ENCODE measurements at regions not wholly inside any gene's neighbourhood (a gene's known extent, or its start where the extent isn't known, plus 50 kb on each side); places are given as distances from the start of the nearest gene placed in this dataset.

DNA sequence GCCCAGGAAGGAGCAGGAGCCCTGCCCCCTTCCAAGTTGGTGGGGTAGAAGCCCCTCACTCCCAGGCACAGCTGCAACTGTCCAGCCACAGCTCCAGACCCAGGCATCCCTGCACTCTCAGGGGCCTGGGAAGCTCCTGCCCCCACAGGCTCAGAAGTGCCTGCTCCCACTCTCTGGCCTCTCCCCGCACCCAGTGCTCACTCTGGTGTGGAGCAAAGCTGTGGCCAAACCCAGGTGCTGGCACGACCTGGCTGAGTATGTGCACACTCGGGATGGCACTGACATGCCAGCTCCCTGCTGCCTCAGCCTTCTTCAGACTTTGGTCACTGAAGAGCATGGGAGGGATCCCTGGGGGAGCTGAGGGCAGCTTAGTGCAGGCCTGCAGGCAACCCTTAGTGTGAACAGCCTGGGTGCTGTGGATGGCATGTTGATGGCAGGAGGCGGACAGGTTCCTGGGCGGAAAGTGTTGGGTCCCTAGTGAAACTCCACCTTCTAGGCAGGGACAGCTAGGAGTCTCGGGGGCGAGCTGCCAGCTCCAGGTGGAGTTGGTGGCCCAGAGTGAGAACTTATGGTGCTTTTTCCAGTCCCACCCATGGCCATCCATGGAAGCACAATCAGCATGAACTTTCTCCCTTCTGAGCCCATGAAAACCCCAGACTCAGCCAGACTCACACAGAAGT lies 489.2 kb upstream of the ROBO2 start:
- ATAC-seq, result no peak

DNA sequence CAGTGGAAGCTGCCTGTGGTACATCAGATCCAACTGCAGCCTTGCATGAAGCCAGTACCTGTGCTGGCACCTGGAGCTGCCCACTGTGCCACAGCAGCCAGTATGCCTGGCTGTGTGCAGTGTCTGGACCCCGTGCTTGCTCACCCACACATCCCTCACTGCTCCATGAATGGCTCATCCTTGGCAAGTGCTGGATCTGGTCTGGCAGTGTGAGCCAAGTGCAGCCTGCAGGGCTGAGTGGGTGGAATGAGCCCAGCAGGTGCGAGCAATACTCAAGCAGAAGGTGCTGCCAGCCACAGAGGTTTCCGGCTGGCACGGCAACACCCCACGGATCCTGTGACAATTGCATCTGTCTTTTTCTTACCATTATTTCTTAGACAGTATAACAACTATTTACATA lies 488.2 kb upstream of the ROBO2 start:
- ATAC-seq, result no peak

DNA sequence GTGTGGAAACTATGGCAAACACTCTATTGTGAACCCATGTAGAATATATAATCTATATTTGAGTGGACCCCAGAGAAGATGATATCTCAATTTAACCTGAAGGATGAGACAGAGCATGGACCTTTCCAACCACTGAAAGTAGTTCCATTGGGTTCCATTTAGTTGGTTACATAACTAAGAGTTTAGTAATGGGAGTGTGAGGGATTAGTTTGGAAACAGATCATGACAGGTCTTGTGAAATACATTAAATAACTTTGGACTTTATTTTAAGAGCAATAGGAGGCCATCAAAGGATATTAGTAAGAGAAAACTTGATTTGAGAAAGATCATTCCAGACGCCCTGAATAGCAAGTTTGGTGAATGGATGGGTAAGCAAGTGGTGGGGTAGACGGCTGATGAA lies 487.2 kb upstream of the ROBO2 start:
- no peak for ATAC-seq

DNA sequence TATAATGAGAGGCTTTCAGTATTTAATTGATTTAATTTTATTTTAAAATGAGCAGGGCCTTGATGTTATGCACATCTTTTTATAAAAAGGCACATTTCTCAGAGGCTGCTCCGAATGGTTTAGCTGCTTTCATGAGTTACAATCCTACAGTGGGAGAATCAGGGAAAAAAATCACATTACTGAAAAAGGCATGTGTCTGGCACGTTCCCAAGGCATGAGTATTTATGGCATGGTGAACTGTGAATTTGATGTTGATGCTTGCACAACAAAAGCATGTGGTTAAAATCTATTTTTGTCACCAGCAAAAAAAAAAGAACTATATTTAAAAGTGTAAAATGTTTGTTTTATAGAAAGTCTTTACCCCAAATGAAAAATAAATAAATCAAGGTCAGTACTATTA lies 485.2 kb upstream of the ROBO2 start:
- no peak for ATAC-seq

DNA sequence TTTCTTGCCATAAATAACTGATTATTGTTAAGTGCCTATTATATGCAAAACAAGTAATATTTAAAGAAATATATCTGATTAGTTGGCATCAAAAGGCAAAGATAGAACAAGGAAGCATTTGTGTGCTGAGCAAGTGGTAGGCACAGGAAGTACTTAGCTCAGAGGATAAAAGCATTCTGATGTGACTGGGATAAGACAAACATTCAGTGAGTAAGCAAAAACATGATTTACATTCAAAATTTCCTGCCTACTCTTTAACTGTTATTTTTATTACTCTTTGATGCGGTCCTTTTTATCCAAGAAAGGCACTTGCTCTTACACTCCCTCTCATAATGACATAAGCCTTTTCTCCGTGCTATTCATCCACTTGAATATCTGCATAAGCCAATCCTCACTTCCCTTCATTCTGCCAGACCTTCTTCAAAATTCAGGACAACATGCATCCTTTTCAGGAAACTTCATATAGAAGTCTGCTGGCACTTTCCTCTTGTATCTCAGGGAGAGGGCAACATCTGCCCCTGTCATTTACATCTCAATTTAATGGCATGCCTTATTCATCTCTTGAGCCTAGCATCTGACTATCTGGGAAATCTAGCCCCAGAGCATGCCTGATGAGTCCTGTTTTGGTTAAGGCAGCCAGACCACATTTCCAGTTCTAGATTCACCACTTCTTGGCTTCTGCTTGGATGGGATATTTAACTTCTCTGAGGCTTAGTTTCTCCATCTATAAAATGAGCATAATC lies 478.2 kb upstream of the ROBO2 start:
- ATAC-seq, result no peak

DNA sequence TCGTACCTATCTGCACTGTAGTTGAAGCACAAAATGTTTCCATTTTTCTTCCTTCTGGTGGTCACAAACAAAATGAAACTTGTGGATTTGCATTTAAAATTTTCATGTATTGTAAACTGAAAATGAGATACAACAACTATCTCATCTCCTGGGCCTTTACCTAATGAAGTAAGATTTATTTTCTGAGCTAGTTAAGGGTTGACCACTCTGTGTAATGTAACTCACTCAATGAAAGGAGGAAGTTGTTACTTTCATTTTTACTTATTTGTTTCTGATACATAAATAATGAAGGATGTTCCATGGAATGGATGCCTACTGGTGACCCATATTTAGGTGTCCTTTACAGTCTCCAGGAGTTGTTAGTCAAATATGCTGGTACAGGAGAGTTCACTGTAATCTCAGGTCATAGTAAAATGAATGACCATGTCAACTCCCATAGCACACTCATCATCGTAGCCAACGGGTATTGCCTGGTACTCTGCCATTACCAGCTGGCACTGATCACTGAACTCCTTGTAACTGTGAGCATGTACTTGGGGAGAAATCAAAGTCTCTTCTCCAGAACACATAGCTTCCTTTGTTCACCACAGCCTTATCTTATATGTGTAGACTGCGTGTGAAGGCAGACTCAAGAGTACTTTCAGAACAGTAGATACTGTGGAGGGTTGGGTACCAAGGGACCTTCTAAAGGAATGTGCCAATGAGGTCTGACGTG lies 474.2 kb upstream of the ROBO2 start:
- no peak for ATAC-seq

DNA sequence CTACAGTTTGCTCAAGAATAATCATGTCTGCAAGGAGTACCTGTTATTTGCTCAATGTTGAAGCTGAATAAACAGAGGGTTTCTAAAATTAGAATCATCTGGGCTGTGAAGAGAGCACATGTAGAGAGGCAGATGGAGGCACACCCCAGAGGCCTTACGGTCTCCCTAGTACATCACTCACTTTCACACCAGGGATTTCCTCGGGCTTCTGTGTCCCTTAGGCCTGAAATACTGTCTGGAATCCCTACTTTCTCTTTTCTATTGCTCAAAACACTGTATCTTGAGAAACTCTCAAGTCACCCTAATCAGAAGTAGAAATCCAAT lies 473.7 kb upstream of the ROBO2 start:
- ATAC-seq, result no peak

DNA sequence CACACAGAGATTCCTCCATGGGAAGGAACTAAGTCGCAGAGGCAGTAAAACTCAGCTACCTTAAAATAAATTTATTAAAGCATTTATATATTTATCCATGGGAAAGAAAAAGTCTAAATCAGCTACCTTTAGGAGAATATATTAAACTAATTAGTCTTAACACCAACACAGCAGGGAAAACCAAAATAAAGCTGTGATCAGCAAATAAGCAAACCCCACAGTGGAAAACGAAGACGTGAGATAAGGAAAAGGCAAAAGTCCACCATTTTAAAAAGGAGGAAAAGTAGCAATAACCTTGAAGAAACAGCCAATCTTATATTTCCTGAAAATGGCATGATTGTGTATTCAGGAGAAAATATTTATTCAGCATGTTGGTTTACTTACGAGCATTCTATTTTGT lies 473.0 kb upstream of the ROBO2 start:
- ATAC-seq, result no peak

DNA sequence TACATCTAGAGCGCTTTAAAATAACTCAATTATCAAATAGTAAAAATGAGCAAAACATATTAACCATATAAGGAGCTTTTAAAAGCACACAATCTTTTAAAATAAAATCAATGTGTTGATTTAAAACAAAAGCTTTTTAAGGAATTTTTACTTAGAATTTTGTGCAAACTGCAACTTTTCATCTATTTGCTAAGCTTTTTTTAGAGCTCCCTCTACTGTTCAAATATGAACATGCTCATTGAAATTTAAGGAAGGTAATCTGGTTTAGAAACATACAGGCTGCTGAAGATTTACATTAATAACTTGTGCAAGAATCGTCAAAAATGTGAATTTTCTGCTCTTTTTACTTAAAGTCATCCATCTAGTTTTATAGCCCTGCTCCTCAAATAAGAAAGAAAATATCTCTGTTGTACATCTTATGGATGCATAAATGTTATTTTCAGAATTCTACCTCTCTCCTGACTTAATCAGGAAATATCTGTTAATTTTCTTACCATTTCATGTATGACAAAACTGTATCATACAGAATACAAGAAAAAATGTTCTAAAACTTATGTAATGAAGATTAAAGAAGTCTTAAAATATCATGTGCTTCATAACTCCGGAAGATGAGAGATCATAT lies 469.4 kb upstream of the ROBO2 start:
- no peak for ATAC-seq

DNA sequence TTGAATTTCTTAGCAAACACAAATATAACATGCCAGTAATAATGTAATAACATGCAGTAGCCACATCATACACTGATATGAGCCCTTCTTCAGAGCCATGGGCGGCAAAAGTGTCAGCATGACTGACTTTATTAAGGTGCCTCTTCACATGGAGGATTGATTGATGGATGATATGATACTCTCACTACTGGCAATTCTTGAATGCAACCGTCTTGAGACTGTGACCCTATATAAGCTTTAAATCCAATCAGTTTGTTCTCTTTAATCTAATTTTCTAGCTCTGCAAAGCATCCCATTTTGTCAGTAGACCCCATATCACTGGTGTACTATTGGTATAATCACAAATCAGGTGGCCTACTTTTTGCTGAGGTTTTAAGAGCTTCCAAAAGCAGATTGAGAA lies 463.7 kb upstream of the ROBO2 start:
- ATAC-seq, result no peak

DNA sequence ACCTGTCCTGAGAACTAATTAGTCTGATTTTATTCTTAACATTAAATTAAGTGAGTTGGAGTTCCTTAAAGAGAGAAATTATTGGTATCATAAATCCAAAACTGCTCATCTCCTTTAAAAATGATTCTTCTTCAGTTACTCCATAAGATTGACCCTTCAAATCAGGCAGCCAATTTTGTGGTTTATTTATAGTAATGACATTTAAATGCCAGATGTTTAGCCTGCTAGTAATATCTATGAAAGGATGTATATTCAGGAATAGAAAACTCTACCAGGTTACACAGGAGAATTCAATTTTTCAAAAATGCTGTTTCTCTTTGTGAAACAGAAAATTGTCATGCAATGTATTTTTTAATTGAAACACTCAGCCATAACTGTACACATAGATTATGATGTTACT lies 457.8 kb upstream of the ROBO2 start:
- ATAC-seq, result no peak

DNA sequence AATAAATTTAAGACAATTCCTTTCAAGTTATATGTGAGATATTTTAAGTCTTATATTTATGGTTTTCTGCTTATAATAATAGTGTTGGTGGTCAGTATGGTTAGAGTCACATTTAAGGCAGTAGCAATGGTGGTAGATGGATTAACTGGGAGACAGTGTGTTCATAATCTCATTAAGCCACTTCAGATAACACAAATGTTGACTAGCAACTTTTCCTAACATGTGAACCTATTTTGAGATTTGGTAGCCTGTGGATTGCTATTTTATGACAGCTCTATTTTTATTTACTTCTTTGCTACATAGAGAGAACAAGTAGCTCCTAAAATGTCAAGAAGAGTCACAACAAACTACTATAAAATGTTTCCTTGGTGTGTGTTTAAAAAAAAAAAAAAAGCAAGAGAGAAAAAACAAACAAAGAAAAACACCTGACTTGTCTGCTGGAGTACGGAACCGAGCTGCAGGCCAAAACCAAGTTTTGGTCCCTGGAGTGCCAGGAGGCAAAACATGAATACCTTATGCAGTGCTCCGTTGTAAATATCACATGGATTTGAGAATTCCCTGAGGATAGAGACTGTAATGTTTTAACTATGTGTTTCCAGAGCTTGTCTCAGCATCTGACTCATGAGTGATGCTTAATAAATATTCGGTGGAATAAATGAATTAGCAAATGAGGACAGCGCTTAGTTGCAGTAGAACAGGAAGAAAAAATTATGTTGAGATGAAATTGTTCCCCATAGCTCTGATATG lies 457.1 kb upstream of the ROBO2 start:
- ATAC-seq, result no peak

DNA sequence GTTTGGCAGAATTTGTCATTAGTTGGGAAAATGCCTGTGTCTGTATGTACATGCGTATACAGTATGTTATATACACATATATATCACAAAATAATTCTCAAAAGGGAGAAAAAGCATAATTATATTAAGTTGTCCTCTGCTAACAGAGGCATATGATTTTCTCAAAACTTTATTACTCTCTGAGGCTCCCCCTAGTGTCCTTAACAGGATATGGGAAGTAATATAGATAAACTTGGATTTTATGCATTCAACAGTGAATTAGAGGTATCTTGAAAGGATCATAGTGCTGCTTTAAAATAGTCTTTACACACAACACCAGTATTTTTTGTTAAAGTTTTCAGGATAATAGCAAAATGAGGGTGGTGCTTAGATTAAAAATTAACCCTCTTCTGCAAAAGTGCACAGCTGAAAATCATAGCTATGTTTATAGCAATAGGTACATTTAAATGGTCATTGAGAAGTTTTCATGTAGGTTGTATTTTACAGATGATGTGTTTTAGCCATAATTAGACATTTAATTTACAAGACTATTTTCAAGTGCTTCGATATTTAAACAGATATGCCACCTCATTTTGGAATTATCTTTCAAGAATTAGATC lies 454.0 kb upstream of the ROBO2 start:
- no peak for ATAC-seq

DNA sequence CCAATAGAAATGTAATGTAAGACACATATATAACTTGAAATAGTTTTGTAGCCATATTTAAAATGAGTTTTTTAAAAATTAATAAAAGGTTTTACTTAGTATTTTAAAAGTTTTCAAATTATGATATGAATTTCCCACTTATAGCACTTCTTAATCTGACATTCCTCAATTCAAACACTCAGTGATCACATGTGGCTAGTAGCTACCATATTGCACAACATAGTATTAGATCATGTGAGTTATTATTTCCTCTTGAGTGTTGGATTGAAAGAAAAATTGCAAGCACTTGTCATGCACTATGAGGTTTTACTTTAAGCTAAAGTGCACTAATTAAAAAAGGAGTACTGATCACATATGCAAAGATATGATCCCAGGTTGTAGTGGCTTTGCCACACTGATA lies 453.4 kb upstream of the ROBO2 start:
- no peak for ATAC-seq

DNA sequence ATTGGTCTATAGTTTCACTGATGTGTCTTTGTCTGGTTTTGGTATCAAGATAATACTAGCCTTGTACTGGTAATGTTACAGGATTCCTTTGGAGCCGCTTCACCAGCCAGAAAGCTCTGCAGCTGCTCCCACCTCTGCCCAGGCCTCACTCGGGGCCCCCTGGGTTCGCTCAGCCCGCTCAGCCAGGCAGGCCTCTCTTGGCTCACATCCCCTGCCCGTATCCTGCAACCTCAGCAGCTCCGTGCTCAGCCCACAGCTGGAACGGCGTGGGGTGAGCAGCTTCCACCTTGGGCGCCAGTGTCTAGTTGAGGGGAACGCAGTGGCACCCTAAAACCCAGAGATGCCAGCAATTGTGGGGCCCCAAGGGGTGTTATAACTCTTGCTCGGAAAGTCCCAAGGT lies 429.7 kb upstream of the ROBO2 start:
- ATAC-seq, result no peak

DNA sequence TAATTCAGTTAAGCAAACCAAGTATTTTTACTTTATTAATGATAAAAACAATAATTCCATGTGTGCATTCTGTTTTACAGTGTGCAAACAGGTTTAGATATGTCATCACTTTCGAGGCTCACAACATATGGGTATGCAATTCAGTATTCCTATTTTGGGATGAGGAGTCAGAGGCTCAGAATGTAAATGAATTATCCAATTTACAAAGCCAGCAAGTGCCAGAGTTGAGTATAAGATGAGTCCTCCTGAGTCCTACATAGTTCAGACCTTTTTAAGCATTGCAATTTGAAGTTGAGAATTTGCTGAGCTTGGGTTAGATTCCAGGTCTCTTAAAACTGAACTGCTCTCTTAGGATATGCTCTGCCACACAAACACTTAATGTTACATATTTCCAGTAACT lies 424.2 kb upstream of the ROBO2 start:
- no peak for ATAC-seq

DNA sequence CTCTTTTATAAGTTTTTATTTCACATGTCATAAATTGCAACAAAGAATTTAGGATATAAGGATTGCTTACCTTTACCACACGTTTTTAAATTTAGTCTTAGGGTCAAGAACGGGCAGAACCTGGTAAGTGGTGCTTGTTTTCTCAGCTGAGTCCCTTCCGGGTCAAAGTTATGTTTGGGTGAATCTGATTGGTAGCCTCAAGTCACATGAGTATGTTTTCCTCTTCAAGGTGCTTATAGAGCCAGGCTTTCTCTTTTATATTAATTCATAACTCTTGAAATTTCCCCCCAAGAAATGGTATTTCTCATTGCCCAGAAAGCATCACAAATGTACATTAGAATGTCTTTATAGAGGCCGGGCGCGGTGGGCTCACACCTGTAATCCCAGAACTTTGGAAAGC lies 415.7 kb upstream of the ROBO2 start:
- ATAC-seq, result no peak

DNA sequence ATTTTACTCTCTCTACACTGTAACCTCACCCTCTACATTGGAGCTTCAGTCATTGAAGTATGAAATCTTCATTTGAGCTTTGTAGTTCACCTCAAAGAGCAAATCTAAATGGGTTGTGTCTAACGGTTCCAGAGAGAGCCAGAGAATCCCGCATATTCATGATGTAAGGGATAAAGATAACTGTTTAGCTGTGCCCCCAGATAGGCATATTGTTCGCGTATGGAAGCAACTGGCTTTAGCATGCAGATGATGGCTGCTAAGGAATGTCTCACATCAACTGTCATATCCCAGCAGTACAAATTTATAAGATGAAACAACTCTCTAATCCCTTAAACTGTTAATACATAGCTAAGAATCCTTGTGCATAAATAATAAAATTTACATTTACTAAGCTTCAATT lies 412.7 kb upstream of the ROBO2 start:
- ATAC-seq, result no peak

DNA sequence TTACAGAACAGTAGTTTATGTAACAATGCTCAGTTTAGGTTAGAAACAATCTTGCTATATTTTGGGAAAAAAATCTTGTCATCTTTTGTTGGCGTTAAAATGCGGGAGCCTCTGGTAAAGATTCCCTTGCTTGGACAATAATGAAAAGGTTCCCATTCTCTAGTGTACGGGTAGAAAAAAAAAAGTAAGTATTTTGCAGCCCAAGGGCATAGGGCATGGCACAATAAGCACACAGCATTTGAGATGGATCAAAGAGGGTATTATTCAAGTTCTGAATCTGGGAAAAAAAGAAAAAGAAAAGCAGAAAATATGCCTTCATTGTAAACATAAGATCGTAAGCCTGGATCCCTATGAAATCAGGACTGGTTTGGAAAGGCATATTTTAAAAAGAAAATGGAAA lies 408.6 kb upstream of the ROBO2 start:
- ATAC-seq, result no peak

DNA sequence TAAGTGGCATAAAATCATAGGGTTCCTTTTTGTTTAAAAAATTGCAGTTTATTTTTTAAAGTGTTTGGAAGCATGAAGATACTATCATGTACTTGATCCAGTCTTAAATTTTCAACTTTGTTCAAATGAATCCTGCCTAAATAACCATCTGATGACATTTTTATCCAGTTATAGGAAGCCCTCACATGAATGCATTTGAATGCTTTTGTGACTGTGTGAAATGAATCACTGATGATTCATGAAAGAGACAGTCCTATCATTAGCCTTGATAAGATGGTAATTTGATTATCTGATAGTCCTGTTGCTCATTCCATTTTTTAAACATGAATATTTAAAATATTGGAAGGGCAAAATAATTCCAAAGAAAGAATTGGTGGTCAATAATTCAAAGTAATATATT lies 401.9 kb upstream of the ROBO2 start:
- no peak for ATAC-seq

DNA sequence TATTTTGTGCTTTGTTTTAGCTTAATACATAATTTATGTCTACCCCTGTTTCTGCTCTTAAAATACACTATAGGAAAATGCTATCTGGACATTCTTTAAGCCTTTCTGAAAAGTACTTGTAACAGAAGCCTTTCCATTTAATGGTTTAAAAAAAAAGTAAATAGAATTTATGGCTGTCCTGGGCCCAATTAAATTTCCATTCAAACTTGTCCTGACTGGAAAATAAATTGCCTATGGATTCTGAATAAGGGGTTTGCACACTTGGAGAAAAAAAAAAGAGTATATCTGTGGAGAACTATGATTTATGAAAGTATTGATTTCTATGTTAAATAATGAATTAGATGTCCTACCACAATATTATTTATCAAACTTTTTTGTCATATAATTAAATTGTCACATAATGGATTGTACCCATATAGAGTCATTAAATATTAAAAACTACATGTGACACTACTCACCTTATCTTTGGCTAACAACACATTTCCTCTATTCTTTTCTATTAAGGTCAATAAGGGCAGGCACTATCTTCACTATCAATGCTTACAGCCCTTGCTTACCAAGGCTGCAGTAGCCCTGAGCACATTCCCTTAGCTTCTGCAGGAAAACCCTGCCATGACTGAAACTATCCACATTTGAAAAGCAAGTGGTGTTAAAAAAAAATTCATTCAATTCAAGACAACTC lies 396.1 kb upstream of the ROBO2 start:
- ATAC-seq, result no peak

DNA sequence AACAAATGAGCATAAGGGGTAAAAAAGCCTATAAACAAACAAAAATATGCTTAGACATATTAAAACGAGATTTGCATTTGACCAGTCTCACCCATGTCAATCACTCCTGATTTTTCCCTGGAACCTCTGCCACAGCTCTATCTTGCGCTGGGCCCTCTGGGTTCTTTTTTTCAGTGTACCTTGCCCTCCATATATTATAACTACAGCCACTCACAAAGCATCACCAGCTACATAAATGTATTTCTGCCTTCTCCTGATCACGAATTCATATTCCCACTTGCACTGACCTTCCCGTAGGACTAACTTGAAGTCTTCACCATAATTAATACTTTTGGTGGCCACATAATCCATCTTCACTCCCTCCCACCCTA lies 395.6 kb upstream of the ROBO2 start:
- no peak for ATAC-seq
